ENCODE measurements at regions not wholly inside any gene's neighbourhood (a gene's known extent, or its start where the extent isn't known, plus 50 kb on each side); places are given as distances from the start of the nearest gene placed in this dataset.

DNA sequence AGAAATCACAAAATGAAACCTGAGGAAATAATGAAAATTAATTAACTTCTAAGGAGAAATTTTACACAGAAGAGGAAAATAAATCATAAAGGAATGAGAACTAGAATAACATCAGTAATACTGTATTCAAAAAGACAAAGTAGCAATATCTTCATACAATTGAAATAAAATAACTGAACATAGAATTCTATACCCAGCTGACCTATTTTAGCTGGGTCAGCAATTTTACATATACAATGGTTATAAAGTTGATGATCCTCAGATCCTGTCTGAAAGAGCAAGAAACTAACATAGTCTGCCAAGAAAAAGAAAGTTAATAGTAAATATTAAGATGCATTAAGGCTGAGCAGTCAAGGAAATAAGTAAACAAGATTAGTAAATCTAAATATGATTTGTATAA lies 93.0 kb upstream of the P3H2 start:
- TF ChIP-seq, protein P1, sequence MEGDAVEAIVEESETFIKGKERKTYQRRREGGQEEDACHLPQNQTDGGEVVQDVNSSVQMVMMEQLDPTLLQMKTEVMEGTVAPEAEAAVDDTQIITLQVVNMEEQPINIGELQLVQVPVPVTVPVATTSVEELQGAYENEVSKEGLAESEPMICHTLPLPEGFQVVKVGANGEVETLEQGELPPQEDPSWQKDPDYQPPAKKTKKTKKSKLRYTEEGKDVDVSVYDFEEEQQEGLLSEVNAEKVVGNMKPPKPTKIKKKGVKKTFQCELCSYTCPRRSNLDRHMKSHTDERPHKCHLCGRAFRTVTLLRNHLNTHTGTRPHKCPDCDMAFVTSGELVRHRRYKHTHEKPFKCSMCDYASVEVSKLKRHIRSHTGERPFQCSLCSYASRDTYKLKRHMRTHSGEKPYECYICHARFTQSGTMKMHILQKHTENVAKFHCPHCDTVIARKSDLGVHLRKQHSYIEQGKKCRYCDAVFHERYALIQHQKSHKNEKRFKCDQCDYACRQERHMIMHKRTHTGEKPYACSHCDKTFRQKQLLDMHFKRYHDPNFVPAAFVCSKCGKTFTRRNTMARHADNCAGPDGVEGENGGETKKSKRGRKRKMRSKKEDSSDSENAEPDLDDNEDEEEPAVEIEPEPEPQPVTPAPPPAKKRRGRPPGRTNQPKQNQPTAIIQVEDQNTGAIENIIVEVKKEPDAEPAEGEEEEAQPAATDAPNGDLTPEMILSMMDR (IDR thresholded peaks at IDR 0.05; ENCODE audit: control insufficient read depth, extremely low read depth, insufficient read depth): no peak
- no peak for DNase-seq (ENCODE audit: low read depth)
- H3K4me3 ChIP-seq (ENCODE audit: low read depth, low read length): no peak overlapping the region

DNA sequence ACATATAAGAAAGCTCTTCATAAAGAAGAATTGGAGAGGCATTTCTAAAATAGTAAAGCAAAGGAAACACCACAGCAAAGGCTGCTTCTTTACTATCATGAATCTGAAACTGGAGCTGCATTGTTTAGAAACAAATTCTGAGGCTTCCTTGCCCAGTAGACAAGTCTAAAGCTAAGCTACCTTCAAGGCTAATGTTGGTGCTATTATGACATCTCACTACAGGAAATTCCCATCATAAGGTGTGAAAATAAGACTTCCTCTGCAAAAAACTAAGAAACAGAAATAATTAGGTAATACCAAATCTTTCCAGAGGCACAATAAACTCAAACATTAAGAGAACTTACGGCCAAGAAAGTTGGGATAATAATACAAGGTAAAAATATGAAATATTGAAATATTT lies 89.9 kb upstream of the P3H2 start:
- H3K4me3 ChIP-seq (ENCODE audit: low read depth, low read length): no peak overlapping the region
- TF ChIP-seq, protein P1 (IDR thresholded peaks at IDR 0.05; ENCODE audit: control insufficient read depth, extremely low read depth, insufficient read depth): no peak
- DNase-seq (ENCODE audit: low read depth): no peak

DNA sequence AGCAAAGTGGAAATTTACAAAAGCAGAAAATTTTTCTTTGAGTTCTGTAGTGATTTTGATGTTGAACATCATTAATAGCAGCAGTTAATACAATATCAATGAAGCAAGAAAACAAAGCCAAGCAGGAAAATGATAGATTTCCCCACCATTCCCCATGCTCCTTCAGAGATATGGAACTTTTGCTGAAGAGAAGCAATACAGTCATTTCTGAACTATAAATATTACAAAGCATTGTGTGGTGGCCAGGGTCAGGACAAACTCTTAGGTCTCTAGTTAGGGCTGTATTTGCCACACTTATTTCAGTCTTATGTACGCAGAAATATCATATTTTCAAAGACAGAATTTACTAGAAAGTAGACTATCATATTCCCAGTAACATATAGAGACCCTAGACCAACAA lies 88.8 kb upstream of the P3H2 start:
- no peak for DNase-seq (ENCODE audit: low read depth)
- TF ChIP-seq, protein P1 (IDR thresholded peaks at IDR 0.05; ENCODE audit: control insufficient read depth, extremely low read depth, insufficient read depth): no peak
- H3K4me3 ChIP-seq (ENCODE audit: low read depth, low read length): no peak overlapping the region

DNA sequence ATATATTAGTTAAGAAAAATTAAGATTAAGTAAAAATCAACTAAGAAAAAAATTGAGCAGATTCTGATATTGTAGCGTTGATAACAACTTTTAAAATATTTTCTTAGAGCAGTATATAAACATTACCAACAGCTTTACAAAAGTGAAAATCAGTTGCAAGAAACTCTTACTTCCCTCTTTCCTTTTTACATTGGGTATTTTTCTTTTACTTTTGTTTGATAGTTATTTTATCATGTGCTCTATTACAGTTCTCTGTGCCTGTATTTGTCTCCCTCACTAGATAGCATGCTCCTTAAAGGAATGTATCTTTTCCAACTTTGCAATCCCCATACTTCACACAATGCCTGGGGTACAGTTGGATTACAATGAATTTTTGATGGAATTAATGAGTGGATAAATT lies 87.5 kb upstream of the P3H2 start:
- H3K4me3 ChIP-seq (ENCODE audit: low read depth, low read length): no peak overlapping the region
- DNase-seq (ENCODE audit: low read depth): no peak
- TF ChIP-seq, protein P1 (IDR thresholded peaks at IDR 0.05; ENCODE audit: control insufficient read depth, extremely low read depth, insufficient read depth): no peak

DNA sequence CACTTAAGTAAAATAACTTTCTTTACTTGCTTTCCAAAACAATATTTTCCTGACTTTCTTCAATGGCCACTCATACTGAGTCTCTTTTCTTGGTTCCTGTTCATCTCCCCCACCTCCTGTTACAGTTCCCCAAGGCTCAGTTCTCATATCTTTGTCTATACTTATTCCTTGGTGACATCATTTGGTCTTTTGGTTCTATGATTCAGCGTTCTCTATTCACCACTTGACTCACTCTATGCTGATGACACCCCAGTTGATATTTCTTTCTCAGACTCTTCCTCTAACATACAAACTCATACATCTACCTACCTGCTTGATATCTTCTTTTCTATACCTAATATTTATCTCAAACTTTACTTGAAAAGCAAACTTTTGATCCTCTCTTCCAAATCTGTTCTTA lies 85.0 kb upstream of the P3H2 start:
- no peak for DNase-seq (ENCODE audit: low read depth)
- no peak overlapping the region for H3K4me3 ChIP-seq (ENCODE audit: low read depth, low read length)
- TF ChIP-seq, protein P1 (IDR thresholded peaks at IDR 0.05; ENCODE audit: control insufficient read depth, extremely low read depth, insufficient read depth): no peak

DNA sequence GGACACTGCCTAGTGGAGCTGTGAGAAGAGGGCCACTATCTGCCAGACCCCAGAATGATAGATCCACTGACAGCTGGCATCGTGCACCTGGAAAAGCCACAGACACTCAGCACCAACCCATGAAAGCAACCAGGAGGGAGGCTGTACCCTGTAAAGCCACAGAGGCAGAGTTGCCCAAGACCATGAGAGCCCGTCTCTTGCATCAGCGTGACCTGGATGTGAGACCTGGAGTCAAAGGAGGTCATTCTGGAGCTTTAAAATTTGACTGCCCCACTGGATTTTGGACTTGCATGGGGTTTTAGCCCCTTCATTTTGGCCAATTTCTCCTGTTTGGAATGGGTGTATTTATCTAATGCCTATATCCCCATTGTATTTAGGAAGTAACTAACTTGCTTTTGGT lies 83.5 kb upstream of the P3H2 start:
- H3K4me3 ChIP-seq (ENCODE audit: low read depth, low read length): no peak overlapping the region
- TF ChIP-seq, protein P1 (IDR thresholded peaks at IDR 0.05; ENCODE audit: control insufficient read depth, extremely low read depth, insufficient read depth): no peak
- DNase-seq (ENCODE audit: low read depth): no peak

DNA sequence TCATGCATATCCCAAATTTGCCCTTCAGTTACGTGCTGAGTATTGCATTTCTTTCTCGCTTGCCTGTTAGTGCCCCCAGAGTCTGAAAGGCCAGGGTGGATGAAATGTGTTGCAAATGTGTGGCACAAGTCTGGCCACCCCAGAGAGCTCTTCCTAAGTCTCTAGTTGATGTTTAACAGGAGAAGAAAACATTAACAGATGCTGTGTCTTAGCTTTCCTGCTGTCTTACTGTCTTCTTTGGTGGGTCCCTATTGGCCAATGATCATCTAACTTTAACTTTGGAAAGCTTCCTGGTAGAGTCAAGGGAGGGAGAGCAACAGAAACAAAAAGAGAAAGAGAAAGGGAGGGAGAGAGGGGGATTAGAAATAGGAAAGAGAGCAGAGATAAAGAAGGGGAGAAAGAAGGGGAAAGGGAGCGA lies 76.7 kb upstream of the P3H2 start:
- no peak overlapping the region for H3K4me3 ChIP-seq (ENCODE audit: low read depth, low read length)
- DNase-seq (ENCODE audit: low read depth): no peak
- TF ChIP-seq, protein P1 (IDR thresholded peaks at IDR 0.05; ENCODE audit: control insufficient read depth, extremely low read depth, insufficient read depth): no peak

Data from LNCaP clone FGC (cell line).